Hypothalamus (tissue), 51 donors: ENCODE measurements at regions not wholly inside any gene's neighbourhood (a gene's known extent, or its start where the extent isn't known, plus 50 kb on each side); places are given as distances from the start of the nearest gene placed in this dataset.

Experiments used
- DNase-seq, 51 donors: peaks; one replicate each; lab custom pipeline; 2025; lab: John Stamatoyannopoulos, UW

DNA sequence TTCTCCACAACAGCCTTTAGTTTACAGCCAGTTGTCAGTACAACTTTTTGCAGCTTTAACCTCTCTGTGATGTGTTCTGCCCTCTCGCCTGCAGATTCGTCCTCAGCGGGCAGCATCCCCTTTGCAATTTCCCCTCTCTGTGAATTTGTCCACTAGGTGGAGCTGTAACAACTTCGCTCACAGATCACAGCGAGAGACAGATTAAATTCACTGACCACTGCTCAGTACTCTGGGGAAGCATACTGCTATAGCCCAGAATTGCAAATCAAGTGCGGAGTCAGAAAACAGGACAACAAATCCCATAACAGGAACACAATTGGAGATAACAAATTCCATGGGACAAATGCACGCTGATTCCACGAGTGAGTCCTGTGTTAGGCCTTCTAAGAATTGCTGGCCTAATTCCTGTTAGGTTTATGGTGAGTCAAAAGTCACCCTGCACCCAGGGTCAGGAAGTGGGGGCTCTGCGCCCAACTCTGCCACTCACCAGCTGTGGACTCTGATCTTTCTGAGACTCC lies 2124.9 kb downstream of the MAT2B start:
- peak in 43 of 51 donors; percentile 1 to 73 (median 25) for DNase-seq

DNA sequence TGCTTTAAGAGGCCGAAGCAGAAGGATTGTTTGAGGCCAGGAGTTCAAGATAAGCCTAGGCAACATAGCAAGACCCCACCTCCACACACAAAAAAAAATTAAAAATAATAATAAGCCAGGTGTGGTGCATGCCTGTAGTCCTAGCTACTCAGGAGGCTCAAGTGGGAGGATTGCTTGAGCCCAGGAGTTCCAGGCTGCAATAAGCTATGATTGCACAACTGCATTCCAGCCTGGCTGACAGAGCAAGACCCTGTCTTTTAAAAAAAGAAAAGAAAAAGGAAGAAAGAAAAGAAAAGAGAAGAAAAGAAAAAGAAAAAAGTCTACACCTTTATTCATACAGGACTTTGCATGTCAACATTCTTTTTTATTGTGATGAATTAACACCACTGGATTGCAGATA lies 2125.8 kb downstream of the MAT2B start:
- no peak for DNase-seq

DNA sequence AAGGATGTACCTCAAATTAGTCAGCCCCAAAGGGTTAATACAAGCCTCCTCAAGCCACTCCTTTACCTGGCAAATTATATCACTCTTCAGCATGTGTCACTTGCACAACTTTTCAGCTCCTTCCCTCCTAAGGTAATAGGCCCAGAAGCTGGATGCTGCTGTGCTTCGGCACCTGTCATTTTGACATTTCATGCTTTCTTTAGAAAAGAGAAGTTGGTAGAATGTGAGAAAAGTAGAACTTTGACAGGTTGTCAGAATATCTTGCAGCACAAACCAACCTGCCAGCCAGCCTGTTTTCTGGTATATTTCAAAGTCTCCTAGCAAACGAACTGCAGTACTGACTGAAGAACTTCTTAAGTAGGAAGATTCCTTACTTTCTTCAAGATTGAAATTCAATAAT lies 2136.9 kb downstream of the MAT2B start:
- no peak for DNase-seq

DNA sequence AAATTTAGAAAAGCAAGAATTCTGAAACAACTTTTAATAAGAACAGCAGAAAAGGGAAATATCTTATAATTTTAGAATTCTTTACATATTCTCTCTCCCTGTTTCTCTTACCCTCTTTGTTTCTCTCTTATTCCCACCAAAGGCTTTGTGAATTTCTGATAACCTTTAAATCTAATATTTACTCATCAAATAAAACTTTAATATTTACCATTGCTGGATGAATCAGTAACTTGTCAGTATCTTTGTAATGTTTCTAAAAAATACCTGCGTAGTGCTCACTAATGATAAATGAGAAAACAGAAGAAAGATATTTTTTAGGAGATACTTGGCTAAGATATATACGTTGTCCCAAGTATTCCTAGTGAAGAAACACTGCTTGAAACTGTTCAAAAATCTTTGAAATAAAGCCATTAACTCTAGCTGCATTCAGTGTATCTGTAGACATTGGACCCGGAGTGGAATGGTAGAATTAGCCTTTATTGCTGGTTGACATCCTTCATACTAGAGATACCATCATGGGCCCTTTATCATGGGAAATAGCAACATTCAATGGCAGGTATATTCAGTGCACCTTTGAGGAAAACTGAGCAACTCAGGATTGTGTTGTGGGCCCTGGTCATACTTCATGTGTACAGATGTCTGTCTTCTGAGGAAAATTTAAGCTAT lies 2160.4 kb downstream of the MAT2B start:
- DNase-seq, result no peak

DNA sequence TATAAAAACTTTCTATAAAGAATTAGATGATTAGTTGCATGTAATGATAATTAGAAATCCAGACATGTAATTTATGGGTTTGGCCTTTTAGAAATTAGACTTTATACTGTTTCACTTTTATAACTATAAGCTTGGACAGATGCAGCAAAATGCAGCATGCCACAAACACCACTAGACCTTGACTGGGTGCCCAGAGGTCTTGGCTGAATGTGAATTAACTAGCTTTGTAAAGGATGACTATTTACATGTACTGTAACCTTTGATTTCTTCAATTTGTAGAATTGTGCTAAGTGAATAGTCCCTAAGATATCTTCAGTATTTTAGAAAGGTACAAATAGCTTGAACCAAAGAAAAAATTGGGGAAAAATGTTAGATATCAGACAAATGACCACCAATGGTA lies 2168.1 kb downstream of the MAT2B start:
- no peak for DNase-seq

DNA sequence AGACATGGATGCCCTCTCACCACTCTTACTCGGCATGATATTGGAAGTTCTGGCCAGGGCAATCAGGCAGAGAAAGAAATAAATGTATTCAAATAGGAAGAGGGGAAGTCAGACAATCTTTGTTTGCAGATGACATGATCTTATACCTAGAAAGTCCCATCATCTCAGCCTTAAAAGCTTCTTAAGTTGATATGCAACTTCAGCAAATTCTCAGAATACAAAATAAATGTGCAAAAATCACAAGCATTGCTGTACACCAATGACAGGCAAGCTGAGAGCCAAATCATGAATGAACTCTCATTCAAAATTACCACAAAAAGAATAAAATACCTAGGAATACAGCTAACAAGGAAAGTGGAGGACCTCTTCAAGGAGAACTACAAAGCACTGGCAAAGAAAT lies 2190.4 kb downstream of the MAT2B start:
- DNase-seq, result no peak

DNA sequence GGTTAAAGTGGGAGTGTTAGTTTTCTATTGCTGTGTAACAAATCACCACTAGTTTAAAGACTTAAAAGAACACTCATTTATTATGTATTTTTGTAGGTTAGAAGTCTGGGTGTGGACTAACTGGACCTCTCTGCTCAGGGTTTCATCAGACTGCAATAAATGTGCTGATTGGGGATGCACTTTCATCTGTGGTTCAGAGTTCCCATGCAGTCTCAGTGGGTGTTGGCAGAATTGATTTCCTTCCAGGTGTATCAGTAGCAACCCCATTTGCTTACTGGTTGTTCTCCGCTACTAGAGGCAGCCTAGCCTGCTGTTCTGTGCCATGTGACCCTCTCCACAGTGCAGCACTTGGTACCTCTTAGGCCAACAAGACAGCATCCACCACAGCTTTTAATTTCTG lies 2200.5 kb downstream of the MAT2B start:
- DNase-seq, result no peak

DNA sequence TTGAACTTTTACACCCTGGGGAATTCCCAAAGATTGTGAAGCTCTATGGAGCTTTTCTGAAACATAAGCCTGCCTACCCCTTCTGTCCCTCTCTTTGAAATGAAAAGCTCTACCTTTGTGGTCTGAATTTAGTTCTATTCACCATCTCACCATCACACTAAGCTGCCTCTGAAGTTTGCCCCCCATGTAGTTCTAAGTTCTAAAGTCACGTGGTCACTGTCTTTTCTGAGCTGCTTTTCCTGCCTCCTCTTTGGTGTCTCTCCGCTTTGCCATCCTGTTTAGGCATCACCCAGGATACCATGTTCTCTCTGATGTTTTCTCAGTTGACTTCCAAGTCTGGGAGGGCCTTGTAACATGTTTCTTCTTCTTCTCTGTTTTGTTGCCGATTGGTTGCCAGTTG lies 2206.6 kb downstream of the MAT2B start:
- DNase-seq, result no peak

DNA sequence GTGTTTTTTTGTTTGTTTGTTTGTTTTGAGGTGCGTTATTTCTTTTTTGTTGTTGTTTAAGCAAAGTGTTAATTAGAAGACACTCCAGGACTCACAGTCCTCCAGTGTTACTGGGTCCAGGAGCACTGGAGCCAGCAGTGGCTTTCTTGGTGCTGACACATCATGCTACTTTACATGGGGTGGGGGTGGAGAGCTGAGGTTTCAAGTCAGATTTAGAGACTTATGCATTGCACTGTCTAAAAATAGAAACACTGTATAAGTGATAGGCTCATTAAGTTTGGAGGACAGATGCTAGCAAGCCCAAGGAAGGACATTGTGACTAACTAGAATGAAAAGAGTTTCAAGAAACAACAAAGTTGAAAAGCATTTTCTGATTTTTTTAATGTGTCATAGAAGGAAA lies 2209.2 kb downstream of the MAT2B start:
- no peak for DNase-seq

DNA sequence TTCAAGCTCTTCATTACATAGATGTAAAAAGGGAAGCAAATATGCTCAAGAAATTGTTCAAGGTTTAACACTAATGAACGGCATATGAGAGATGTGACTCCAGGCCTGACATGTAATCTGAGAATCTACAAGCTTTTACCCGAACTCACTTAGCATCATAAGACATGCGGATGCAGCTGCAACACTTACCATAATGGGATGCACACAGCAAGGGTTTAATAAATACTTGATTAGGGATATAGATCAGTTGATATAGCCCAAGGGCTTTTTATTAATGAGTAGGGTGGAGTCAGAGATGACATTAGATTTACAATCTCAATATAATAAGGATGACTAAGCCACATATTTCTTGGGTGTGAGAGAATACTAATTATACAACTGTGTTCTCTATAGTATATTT lies 2215.5 kb downstream of the MAT2B start:
- DNase-seq, result no peak

DNA sequence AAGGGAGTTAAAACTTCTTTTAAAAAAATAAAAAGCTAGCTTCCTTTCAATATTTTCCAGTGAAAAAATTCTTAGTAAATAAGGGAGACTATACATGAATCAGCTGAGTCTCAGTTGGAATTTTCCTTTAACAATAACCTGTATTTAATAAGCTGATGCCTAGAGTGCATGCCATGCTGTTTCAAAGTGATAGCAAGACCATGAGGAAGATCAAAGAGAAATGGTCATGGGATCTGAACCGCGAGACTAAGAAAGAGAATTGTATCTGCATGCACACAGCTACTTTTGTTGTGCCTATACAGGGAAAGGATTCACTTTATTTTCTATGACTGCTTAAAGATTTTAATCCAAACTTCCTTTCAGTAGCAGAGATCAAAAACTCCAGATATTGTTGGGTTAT lies 2217.0 kb downstream of the MAT2B start:
- DNase-seq, result no peak

DNA sequence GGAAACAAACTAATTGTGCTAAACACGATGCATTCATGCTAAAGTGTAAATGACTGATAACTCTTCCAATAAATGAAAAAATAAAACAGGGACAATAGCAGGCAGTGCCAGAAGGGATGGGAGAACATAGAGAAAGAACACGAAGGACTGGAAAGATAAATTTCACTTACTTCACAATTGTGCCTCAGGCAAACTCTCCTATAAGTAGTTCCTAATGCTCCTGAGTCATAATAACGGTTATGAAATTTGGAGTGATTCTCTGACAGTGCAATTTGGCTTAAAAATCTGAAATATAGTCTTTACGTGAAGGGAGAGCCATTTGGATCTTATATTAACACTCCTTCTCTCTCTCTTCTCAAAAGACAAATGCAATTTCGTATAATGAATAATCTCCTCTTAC lies 2218.5 kb downstream of the MAT2B start:
- DNase-seq, result no peak

DNA sequence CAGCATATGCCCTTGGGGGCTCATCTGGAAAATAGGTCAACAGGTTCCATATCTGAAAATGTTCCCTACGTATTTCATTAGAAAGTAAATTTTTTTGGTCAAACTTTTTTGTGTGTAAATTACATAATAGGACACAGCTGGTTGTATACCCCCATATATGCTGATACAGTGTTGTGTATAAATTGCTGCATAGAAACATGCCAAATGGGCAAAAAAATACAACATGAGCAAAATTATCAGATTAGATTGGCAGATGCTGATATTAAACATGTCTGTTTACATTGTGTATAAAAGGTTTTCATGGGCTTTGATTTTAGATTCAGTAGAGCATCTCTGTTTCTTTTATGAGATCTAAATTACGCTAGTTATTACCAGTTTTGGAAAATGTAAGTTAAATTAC lies 2223.0 kb downstream of the MAT2B start:
- DNase-seq, result no peak

DNA sequence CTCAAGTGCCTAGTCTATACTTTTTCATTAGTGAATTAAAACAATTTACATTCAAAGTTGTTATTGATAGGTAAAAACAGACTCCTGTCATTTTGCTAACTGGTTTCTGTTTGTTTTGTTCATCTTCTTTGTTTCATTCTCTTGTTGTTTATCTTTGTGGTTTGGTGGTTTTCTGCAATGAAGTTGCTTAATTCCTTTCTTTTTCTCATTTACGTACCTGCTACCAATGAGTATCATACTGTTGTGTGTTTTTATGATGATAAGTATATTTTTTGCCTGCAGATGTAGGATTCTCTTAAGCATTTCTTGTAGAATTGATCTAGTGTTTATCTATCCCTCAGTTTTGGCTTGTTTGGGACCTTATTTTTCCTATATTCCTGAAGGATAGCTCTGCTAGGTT lies 2230.0 kb downstream of the MAT2B start:
- no peak for DNase-seq

DNA sequence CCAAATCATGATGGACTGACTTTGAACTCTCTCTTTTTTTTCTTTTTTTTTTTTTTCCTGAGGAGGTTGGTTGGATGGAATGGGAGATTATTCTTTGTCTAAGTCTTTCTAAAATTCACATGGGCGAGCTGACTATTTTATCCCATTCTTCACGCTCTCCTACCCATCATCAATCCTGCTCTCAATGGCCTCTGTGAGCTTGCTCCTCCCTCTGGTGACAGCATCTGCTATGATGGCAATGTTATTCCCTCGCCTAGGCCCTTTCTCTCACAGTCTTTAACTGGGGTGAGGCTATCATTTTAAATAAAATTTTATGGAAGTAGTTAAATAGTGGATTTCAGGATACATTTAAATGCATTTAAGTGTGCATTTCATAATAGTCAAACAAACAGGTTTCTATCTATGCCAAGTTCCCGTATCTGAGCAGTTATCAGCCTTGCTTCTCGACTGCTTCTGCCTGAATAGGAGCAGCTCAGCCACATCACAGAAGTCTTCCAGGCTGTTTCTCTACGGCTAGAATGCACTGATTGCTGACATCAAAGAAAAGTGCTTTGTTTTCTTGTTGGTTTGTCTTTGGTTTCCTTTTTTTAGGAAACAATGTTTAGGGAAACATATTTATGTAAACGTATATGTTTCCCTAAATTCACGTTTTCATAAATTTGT lies 2233.8 kb downstream of the MAT2B start:
- DNase-seq, result no peak

DNA sequence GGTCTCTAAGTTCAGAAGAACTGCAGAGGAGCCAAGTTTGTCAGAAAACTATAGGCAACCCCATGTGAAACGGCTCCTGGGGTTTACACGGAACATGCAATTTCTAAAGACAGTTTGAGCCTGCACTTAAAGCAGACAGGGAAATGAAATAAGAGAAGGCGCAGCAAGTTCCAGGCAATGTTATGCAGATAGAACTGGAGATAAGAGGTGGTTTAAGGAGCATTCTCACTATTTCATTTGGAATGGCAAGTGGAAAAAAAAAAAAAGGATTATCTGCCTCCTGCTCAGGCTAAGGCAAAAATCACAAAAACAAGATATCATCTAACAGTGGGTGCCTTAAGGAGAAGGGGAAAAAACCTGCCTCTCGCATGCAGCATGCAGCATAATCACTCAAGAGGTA lies 2252.4 kb downstream of the MAT2B start:
- no peak for DNase-seq

DNA sequence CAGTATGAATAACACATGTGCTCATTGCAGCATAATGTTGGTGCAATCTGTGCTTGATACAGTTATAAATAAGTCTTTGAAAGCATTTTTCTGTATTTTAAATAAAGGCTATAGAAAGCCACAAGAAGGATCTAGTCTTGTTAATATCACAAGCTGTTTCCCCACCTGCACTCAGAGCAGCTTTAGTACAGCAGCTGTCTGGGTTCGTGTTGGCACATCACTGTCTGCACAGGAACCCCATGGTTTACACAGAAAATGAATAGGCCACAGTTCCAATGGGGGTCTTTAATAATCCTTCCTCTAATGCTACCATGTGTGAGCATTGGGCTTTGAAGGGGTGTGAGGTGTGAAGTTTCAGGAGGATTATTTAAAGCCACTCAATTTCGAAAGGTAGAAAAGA lies 2269.7 kb downstream of the MAT2B start:
- DNase-seq, result no peak

DNA sequence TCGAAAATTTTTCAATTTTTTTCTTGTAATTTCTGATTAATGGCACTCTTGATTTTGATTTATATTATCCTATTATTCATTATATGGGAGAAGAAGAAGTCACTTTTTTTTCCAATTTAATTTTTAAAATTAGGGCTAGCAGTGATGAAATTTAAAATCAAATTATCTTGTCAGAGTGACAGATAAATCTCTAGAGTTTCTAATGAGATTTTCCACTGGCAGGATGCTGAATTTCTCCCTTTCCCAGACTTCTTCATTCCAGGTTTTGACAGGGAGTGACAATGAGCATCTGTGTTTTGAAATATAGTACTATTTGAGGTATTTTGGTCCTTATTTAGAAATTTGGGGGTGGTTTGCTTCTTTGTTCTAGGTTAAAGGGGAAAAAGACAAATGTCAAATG lies 2274.1 kb downstream of the MAT2B start:
- DNase-seq, result no peak

DNA sequence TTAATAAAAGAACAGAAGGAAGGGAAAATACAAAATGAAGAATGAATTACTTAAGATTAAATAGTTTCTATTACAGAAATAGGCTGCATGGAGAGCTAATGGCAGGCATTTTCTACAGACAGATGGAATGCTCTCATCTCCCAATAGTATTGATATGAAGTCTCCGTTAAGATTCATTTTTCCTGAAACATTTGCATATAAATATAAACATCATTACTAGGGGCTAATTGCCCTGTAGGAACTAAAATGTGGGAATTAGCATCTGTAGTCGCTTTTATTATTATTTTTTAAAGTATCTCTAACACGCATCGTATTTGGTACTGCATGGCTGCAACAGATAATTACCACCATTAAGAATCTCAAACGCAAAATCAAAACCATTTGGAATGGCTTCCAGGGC lies 2275.5 kb downstream of the MAT2B start:
- no peak for DNase-seq

DNA sequence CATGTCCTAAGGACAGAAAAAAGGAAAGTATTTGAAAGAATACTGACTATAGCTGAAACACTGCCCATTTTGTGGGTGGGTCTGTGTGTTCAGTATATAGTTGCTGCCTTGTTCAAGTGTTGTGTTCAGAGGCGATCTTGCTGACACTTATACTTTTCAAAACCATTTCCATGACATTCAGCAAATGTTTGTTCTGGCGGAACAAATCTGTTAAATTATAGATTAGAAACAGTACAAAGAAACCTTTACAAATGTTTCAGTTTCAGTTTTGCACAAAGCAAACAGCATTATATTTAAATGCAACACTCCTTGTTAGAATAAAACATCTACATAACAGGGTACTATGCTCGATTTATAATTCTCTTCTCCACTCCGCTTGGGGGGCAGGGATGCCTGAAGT lies 2276.3 kb downstream of the MAT2B start:
- no peak for DNase-seq

DNA sequence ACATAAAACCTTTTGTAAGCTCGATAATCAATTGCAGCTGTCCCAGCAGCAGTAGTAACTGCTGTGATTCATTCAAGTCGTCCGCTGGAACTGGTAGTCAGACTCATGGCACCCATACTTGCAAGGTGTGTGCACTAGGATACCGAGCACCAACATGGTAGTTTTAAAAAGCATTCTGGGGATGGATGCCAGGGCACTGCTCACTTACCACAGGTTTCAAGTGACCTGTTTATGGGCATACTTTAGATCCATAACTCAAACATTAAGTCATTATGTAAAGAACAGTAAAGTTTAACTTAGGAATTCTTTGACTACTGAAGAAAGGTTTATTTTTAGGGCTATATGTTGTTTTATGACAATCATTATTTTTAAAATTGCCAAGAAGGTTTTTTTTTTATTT lies 2277.6 kb downstream of the MAT2B start:
- no peak for DNase-seq

DNA sequence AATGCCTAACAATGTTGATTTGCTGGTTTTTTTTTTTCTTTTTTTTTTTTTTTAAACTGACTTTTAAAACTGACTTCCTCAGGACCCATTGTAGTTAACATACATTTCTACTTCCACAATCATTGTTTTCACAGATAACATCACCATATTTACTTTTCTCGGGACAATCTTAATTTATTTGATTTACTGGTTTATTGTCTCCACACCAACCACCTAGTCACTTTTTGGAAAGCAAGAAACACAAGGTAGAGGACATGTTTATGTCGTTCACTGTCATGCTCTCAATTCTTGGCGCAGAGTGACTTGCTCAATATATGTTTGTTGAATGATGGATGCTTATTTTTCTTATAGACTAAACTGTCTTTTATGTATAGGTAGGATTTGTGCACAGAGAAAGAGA lies 2280.7 kb downstream of the MAT2B start:
- DNase-seq, result no peak

DNA sequence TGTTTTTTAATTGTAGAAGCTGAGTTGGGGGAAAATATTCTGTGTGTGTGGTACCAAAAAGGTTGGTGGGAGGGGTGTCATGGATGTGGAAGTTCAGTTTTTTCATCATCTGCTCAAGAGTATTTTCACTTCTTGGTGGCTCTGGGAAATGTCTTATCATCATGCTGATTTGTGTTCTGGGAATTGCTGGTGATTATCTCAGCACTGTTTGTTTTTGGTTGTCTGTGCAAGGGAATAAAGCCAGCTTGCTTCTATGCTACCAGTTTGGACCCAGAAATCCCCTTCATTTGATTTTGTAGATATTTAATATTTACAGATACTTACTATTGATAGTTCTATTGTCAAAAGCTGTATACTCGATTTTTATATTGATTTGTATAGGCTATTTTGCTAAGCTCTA lies 2289.7 kb downstream of the MAT2B start:
- no peak for DNase-seq
